Neural progenitor cell (in vitro differentiated cells): ENCODE measurements at regions not wholly inside any gene's neighbourhood (a gene's known extent, or its start where the extent isn't known, plus 50 kb on each side); places are given as distances from the start of the nearest gene placed in this dataset.
"Not testable (repeated sequence)": the region's sequence is repeated elsewhere in the genome, so short reads cannot be mapped to it uniquely, and the experiment has no call there.

Experiments used
- DNase-seq: peaks from one replicate; pipeline ENCODE4 v3.0.0-alpha.2; 2016; ENCODE audit warnings: low spot score
- H2AFZ ChIP-seq: fragments of 200-600 bp; sonication (generic); replicated peaks from 2 replicates; pipeline ENCODE4 v1.6.1; 2016; ENCODE audit warnings: antibody characterized with exemption
- H3F3A ChIP-seq: fragments of 200-600 bp; sonication (generic); 2 replicates; pipeline ENCODE4 v1.6.1; 2016; ENCODE audit warnings: antibody characterized with exemption, low read depth
- H3K27ac ChIP-seq: fragments of 200-600 bp; sonication (generic); 2 replicates; pipeline ENCODE4 v1.5.1; 2016; ENCODE audit warnings: mild to moderate bottlenecking
- H3K27me3 ChIP-seq: fragments of 200-600 bp; sonication (generic); 2 replicates; pipeline ENCODE4 v1.6.1; 2016; ENCODE audit warnings: mild to moderate bottlenecking, moderate library complexity
- H3K36me3 ChIP-seq: fragments of 200-600 bp; sonication (generic); 2 replicates; pipeline ENCODE4 v1.5.1; 2016
- H3K4me1 ChIP-seq: fragments of 200-600 bp; sonication (generic); 2 replicates; pipeline ENCODE4 v1.6.1; 2016; ENCODE audit warnings: mixed run types
- H3K4me2 ChIP-seq: fragments of 200-600 bp; sonication (generic); 2 replicates; pipeline ENCODE4 v1.6.1; 2016
- H3K4me3 ChIP-seq: fragments of 200-600 bp; sonication (generic); 2 replicates; pipeline ENCODE4 v1.5.1; 2016
- H3K79me2 ChIP-seq: fragments of 200-600 bp; sonication (generic); 2 replicates; pipeline ENCODE4 v1.6.1; 2016; ENCODE audit warnings: low read depth
- H3K9ac ChIP-seq: fragments of 200-600 bp; sonication (generic); 2 replicates; pipeline ENCODE4 v1.6.1; 2016
- H3K9me3 ChIP-seq: fragments of 200-600 bp; sonication (generic); 2 replicates; pipeline ENCODE4 v1.5.1; 2016; ENCODE audit warnings: low read depth
- H4K20me1 ChIP-seq: fragments of 200-600 bp; sonication (generic); 2 replicates; pipeline ENCODE4 v1.6.1; 2016; ENCODE audit warnings: low read depth
- H3K27ac Mint-ChIP-seq: 3 replicates; pipeline ENCODE4 v1.8.0; 2021; ENCODE audit warnings: mixed read lengths
- H3K27me3 Mint-ChIP-seq: 2 replicates; pipeline ENCODE4 v1.8.0; 2022; ENCODE audit warnings: low read depth, mild to moderate bottlenecking, inconsistent platforms, moderate library complexity, mixed read lengths; ENCODE audit not compliant: insufficient read depth
- H3K36me3 Mint-ChIP-seq: 3 replicates; pipeline ENCODE4 v1.8.0; 2021; ENCODE audit warnings: mixed read lengths
- H3K4me1 Mint-ChIP-seq: 3 replicates; pipeline ENCODE4 v1.8.0; 2021; ENCODE audit warnings: mixed read lengths
- H3K4me3 Mint-ChIP-seq: 3 replicates; pipeline ENCODE4 v1.8.0; 2021; ENCODE audit warnings: mild to moderate bottlenecking, moderate library complexity, mixed read lengths
- H3K9me3 Mint-ChIP-seq: 3 replicates; pipeline ENCODE4 v1.8.0; 2020; ENCODE audit warnings: mixed read lengths
- CTCF ChIP-seq: fragments of 200-600 bp; sonication (generic); IDR thresholded peaks from 2 replicates; pipeline ENCODE4 v1.5.1; 2017; ENCODE audit warnings: antibody characterized with exemption, mild to moderate bottlenecking
- EZH2 ChIP-seq: fragments of 200-600 bp; sonication (generic); IDR thresholded peaks from 2 replicates; pipeline ENCODE4 v1.6.1; 2017; ENCODE audit warnings: antibody characterized with exemption, mild to moderate bottlenecking, moderate library complexity
- EZH2phosphoT487 ChIP-seq: fragments of 200-600 bp; sonication (generic); IDR thresholded peaks from 2 replicates; pipeline ENCODE4 v1.6.1; 2017; ENCODE audit warnings: antibody characterized with exemption

GRCh38 chr6:9831783-9832182, 583.1 kb downstream of the TFAP2A start:
- H3K4me3 Mint-ChIP-seq: no peak overlapping the region
- no peak overlapping the region for H3K27ac ChIP-seq
- H4K20me1 ChIP-seq: no peaks in the 10 kb centered on the region
- peaks cover 5% of the 10 kb centered on the region for H3K4me1 Mint-ChIP-seq
- H3K79me2 ChIP-seq: no peaks in the 10 kb centered on the region
- no peak overlapping the region for H3K4me2 ChIP-seq
- H2AFZ ChIP-seq: no peak overlapping the region
- DNase-seq: no peak
- H3F3A ChIP-seq: no peaks in the 10 kb centered on the region
- H3K27me3 Mint-ChIP-seq: no peaks in the 10 kb centered on the region
- no peaks in the 10 kb centered on the region for H3K36me3 Mint-ChIP-seq
- no peak overlapping the region for H3K9ac ChIP-seq
- peaks cover 8% of the 10 kb centered on the region for H3K4me1 ChIP-seq
- H3K4me3 ChIP-seq: no peak overlapping the region
- H3K9me3 ChIP-seq: no peaks in the 10 kb centered on the region
- no peak overlapping the region for H3K27ac Mint-ChIP-seq
- peaks cover 2% of the 10 kb centered on the region for H3K9me3 Mint-ChIP-seq
- H3K36me3 ChIP-seq: no peaks in the 10 kb centered on the region
- no peak for TF ChIP-seq CTCF
- no peak for TF ChIP-seq EZH2
- no peak for TF ChIP-seq EZH2phosphoT487
- no peaks in the 10 kb centered on the region for H3K27me3 ChIP-seq

GRCh38 chr6:9830808-9831207, 584.1 kb downstream of the TFAP2A start:
- Mint-ChIP-seq H3K4me1 (peaks cover 5% of the 10 kb centered on the region), H3K27me3 (no peaks in the 10 kb centered on the region), H3K27ac (no peak overlapping the region), H3K4me3 (no peak overlapping the region), H3K36me3 (no peaks in the 10 kb centered on the region), H3K9me3 (no peaks in the 10 kb centered on the region)
- Histone ChIP-seq H4K20me1 (no peaks in the 10 kb centered on the region), H3K27ac (no peak overlapping the region), H3K9ac (no peak overlapping the region), H3K4me1 (peaks cover 8% of the 10 kb centered on the region), H3K36me3 (no peaks in the 10 kb centered on the region), H3K27me3 (no peaks in the 10 kb centered on the region), H3K4me3 (no peak overlapping the region), H3K9me3 (no peaks in the 10 kb centered on the region), H3K4me2 (no peak overlapping the region), H3K79me2 (no peaks in the 10 kb centered on the region), H2AFZ (no peak overlapping the region), H3F3A (no peaks in the 10 kb centered on the region)
- no peak for DNase-seq
- TF ChIP-seq CTCF (no peak), EZH2phosphoT487 (no peak), EZH2 (no peak)

GRCh38 chr6:9825526-9825925, 589.3 kb downstream of the TFAP2A start:
- no peaks in the 10 kb centered on the region for H3K27me3 ChIP-seq
- peaks cover 3% of the 10 kb centered on the region for H3K4me1 Mint-ChIP-seq
- H3K27me3 Mint-ChIP-seq: no peaks in the 10 kb centered on the region
- no peak overlapping the region for H2AFZ ChIP-seq
- peaks cover 2% of the 10 kb centered on the region for H3K9me3 Mint-ChIP-seq
- H3F3A ChIP-seq: no peaks in the 10 kb centered on the region
- no peak for DNase-seq
- H3K4me2 ChIP-seq: no peak overlapping the region
- H4K20me1 ChIP-seq: no peaks in the 10 kb centered on the region
- no peak overlapping the region for H3K4me3 Mint-ChIP-seq
- H3K9ac ChIP-seq: no peak overlapping the region
- TF ChIP-seq EZH2: no peak
- no peak for TF ChIP-seq EZH2phosphoT487
- no peak for TF ChIP-seq CTCF
- H3K36me3 Mint-ChIP-seq: no peaks in the 10 kb centered on the region
- H3K27ac Mint-ChIP-seq: no peak overlapping the region
- H3K4me1 ChIP-seq: peaks cover 5% of the 10 kb centered on the region
- no peak overlapping the region for H3K27ac ChIP-seq
- no peak overlapping the region for H3K4me3 ChIP-seq
- H3K9me3 ChIP-seq: no peaks in the 10 kb centered on the region
- H3K36me3 ChIP-seq: no peaks in the 10 kb centered on the region
- no peaks in the 10 kb centered on the region for H3K79me2 ChIP-seq

GRCh38 chr6:9810727-9811126, 604.1 kb downstream of the TFAP2A start:
- not testable (repeated sequence) for H4K20me1 ChIP-seq, H3F3A ChIP-seq, H3K9ac ChIP-seq, H3K36me3 ChIP-seq, H3K27me3 ChIP-seq, H3K4me3 ChIP-seq, H3K4me2 ChIP-seq, H3K4me1 Mint-ChIP-seq, H3K4me1 ChIP-seq, H3K36me3 Mint-ChIP-seq, H3K9me3 ChIP-seq, H3K27ac ChIP-seq, H3K4me3 Mint-ChIP-seq, DNase-seq, H3K27ac Mint-ChIP-seq, H3K27me3 Mint-ChIP-seq, H3K9me3 Mint-ChIP-seq, H3K79me2 ChIP-seq
- H2AFZ ChIP-seq: peak overlapping the region; percentile 67
